PC-9 (cell line): ENCODE measurements at regions not wholly inside any gene's neighbourhood (a gene's known extent, or its start where the extent isn't known, plus 50 kb on each side); places are given as distances from the start of the nearest gene placed in this dataset.
A peak's percentile ranks its signal among the peaks of the same experiment; 100 is the strongest.

Experiments used
- BruUV-seq: library from RNA; stranded (reverse); fragments of 400-500 nt; replicated peaks from 2 replicates; lab custom pipeline; 2021; lab: Mats Ljungman, UMichigan
- CTCF ChIA-PET: fragments of 300-600 bp; sonication (Branson Sonifier 250); formaldehyde crosslinking; loops from one replicate; lab custom pipeline; 2022; ENCODE audit warnings: antibody characterized with exemption; lab: Charles Lee
- POLR2A ChIA-PET: fragments of 300-600 bp; sonication (Branson Sonifier 250); formaldehyde crosslinking; loops from one replicate; lab custom pipeline; 2022; ENCODE audit warnings: antibody characterized with exemption; ENCODE audit not compliant: unreplicated experiment; lab: Charles Lee
- DNase-seq, 2 experiments: peaks; one replicate each; pipeline versions ENCODE4 v3.0.0 to v3.0.0-alpha.2; 2015 to 2022; ENCODE audit warnings: mixed read lengths in 1 of 2
- H2AFZ ChIP-seq: fragments of 200-600 bp; sonication (generic); 2 replicates; pipeline ENCODE4 v1.8.1; 2017; ENCODE audit warnings: antibody characterized with exemption
- H3F3A ChIP-seq: fragments of 200-600 bp; sonication (generic); 2 replicates; pipeline ENCODE4 v1.8.1; 2017; ENCODE audit warnings: antibody characterized with exemption, mild to moderate bottlenecking, low read depth; ENCODE audit not compliant: insufficient read depth
- H3K27ac ChIP-seq: fragments of 200-600 bp; sonication (generic); 2 replicates; pipeline ENCODE4 v1.6.1; 2016; ENCODE audit warnings: mixed run types
- H3K27me3 ChIP-seq: fragments of 200-600 bp; sonication (generic); 2 replicates; pipeline ENCODE4 v1.6.1; 2016; ENCODE audit warnings: low read depth, mixed run types; ENCODE audit not compliant: insufficient read depth
- H3K36me3 ChIP-seq: fragments of 200-600 bp; sonication (generic); 2 replicates; pipeline ENCODE4 v1.6.1; 2016; ENCODE audit warnings: low read depth, mixed run types
- H3K4me1 ChIP-seq: fragments of 200-600 bp; sonication (generic); replicated peaks from 2 replicates; pipeline ENCODE4 v1.6.1; 2016; ENCODE audit warnings: mixed run types; ENCODE audit not compliant: insufficient read depth
- H3K4me2 ChIP-seq: fragments of 200-600 bp; sonication (generic); 2 replicates; pipeline ENCODE4 v1.6.1; 2017; ENCODE audit warnings: mixed run types
- H3K4me3 ChIP-seq: fragments of 200-600 bp; sonication (generic); 2 replicates; pipeline ENCODE4 v1.6.1; 2016; ENCODE audit warnings: mixed run types
- H3K79me2 ChIP-seq: fragments of 200-600 bp; sonication (generic); 2 replicates; pipeline ENCODE4 v1.6.1; 2017; ENCODE audit warnings: low read depth, mixed run types
- H3K9me2 ChIP-seq: fragments of 200-600 bp; sonication (generic); 2 replicates; pipeline ENCODE4 v1.8.1; 2017; ENCODE audit warnings: mild to moderate bottlenecking; ENCODE audit not compliant: insufficient read depth
- H3K9me3 ChIP-seq: fragments of 200-600 bp; sonication (generic); 2 replicates; pipeline ENCODE4 v1.8.1; 2016; ENCODE audit warnings: low read depth; ENCODE audit not compliant: insufficient read depth
- H4K20me1 ChIP-seq: fragments of 200-600 bp; sonication (generic); 2 replicates; pipeline ENCODE4 v1.8.1; 2017; ENCODE audit not compliant: insufficient read depth
- CTCF ChIP-seq: fragments of 200-600 bp; sonication (generic); conservative IDR thresholded peaks from 2 replicates; pipeline ENCODE4 v1.6.1; 2017; ENCODE audit warnings: mixed run types, antibody characterized with exemption, mild to moderate bottlenecking, moderate library complexity
- EZH2 ChIP-seq: fragments of 200-600 bp; sonication (generic); IDR thresholded peaks from 2 replicates; pipeline ENCODE4 v1.8.0; 2017; ENCODE audit warnings: antibody characterized with exemption, low read depth
- intact Hi-C: fragments of 100-400 bp; cut with micrococcal nuclease; formaldehyde crosslinking; loops from one replicate; pipeline ENCODE4 v1.10.0; 2022; ENCODE audit not compliant: unreplicated experiment

- H2AFZ ChIP-seq, result no peak overlapping the region
- intact Hi-C loops, result no loop called here
- DNase-seq, result no peak
- H3K9me2 ChIP-seq, result no peaks in the 10 kb centered on the region
- H3K4me2 ChIP-seq, result no peak overlapping the region
- H3K27me3 ChIP-seq, result no peaks in the 10 kb centered on the region
- H3K4me3 ChIP-seq, result no peak overlapping the region
- no peaks in the 10 kb centered on the region for H4K20me1 ChIP-seq
- ChIA-PET POLR2A (no interaction called here), CTCF (no interaction called here)
- H3K4me1 ChIP-seq, result no peaks in the 10 kb centered on the region
- no peaks in the 10 kb centered on the region for H3K36me3 ChIP-seq
- H3K27ac ChIP-seq, result no peak overlapping the region
- H3K79me2 ChIP-seq, result no peaks in the 10 kb centered on the region
- TF ChIP-seq CTCF (no peak), EZH2 (no peak)
- no peaks in the 10 kb centered on the region; the same call in 1 of the 2 replicates for H3K9me3 ChIP-seq
- no TSS peak for BruUV-seq
- H3F3A ChIP-seq, result no peaks in the 10 kb centered on the region
Observed at GRCh38 chr7:20927976-20928375, 141.3 kb upstream of the SP8 start.

- POLR2A ChIA-PET, result no interaction called here
- no peaks in the 10 kb centered on the region for H3K4me1 ChIP-seq
- H3K36me3 ChIP-seq, result no peaks in the 10 kb centered on the region
- no peak overlapping the region for H3K4me3 ChIP-seq
- DNase-seq, result no peak
- H3K27ac ChIP-seq, result no peak overlapping the region
- CTCF ChIA-PET, result no interaction called here
- no peaks in the 10 kb centered on the region for H3K27me3 ChIP-seq
- H3K9me3 ChIP-seq, result no peaks in the 10 kb centered on the region; the same call in 1 of the 2 replicates
- no peaks in the 10 kb centered on the region for H3F3A ChIP-seq
- H3K9me2 ChIP-seq, result no peaks in the 10 kb centered on the region
- intact Hi-C loops, result no loop called here
- no peaks in the 10 kb centered on the region for H3K79me2 ChIP-seq
- TF ChIP-seq CTCF, result no peak
- TF ChIP-seq EZH2, result no peak
- H2AFZ ChIP-seq, result no peak overlapping the region
- no peak overlapping the region for H3K4me2 ChIP-seq
- H4K20me1 ChIP-seq, result no peaks in the 10 kb centered on the region
- no TSS peak for BruUV-seq
Observed at GRCh38 chr7:20929199-20929598, 142.5 kb upstream of the SP8 start.

- Histone ChIP-seq H3K4me1 (no peaks in the 10 kb centered on the region), H3K9me2 (no peaks in the 10 kb centered on the region), H3K9me3 (no peaks in the 10 kb centered on the region), H3F3A (no peaks in the 10 kb centered on the region), H3K36me3 (no peaks in the 10 kb centered on the region), H2AFZ (peak overlapping the region; percentile 54; the same call in 1 of the 2 replicates), H4K20me1 (no peaks in the 10 kb centered on the region), H3K79me2 (no peaks in the 10 kb centered on the region), H3K4me2 (no peak overlapping the region), H3K27ac (no peak overlapping the region), H3K27me3 (no peaks in the 10 kb centered on the region), H3K4me3 (no peak overlapping the region)
- DNase-seq, result no peak
- TF ChIP-seq EZH2, result no peak
- no peak for TF ChIP-seq CTCF
- intact Hi-C loops, result no loop called here
- ChIA-PET CTCF (no interaction called here), POLR2A (interaction anchor here (0.6 kb wide), 1 partner anchor 1014 kb away, joined by 3 read pairs; no protein-coding TSS in a partner anchor)
- no TSS peak for BruUV-seq
Observed at GRCh38 chr7:20931739-20932138, 145.1 kb upstream of the SP8 start.
